Muscle of leg (tissue), 3 donors: ENCODE measurements at regions not wholly inside any gene's neighbourhood (a gene's known extent, or its start where the extent isn't known, plus 50 kb on each side); places are given as distances from the start of the nearest gene placed in this dataset.
"Not testable (repeated sequence)": the region's sequence is repeated elsewhere in the genome, so short reads cannot be mapped to it uniquely, and the experiment has no call there.

Experiments used
- DNase-seq: peaks from one replicate; pipeline ENCODE4 v3.0.0; 2013
- H3K27ac ChIP-seq: one replicate; pipeline ENCODE4 v1.5.1; 2013; ENCODE audit warnings: mild to moderate bottlenecking, low read length, control low read depth
- H3K27me3 ChIP-seq: one replicate; pipeline ENCODE4 v1.6.1; 2013; ENCODE audit warnings: low read length; ENCODE audit not compliant: control insufficient read depth, insufficient read depth
- H3K36me3 ChIP-seq: one replicate; pipeline ENCODE4 v1.6.1; 2013; ENCODE audit warnings: low read length; ENCODE audit not compliant: control insufficient read depth, insufficient read depth
- H3K4me1 ChIP-seq: one replicate; pipeline ENCODE4 v1.6.1; 2013; ENCODE audit warnings: low read length; ENCODE audit not compliant: control insufficient read depth, insufficient read depth
- H3K4me3 ChIP-seq: one replicate; pipeline ENCODE4 v1.5.1; 2013; ENCODE audit warnings: low read length, control low read depth
- H3K9me3 ChIP-seq: replicated peaks from 2 replicates; pipeline ENCODE4 v1.6.1; 2013; ENCODE audit warnings: low read depth, low read length; ENCODE audit not compliant: control insufficient read depth
- WGBS: methylation state at CpG from one replicate; pipeline ENCODE4 v1.1.5; 2013; ENCODE audit warnings: missing lambda C conversion rate; ENCODE audit not compliant: insufficient coverage; 5-methylcytosine and 5-hydroxymethylcytosine counted together

- H3K4me1 ChIP-seq, H3K36me3 ChIP-seq, DNase-seq, H3K27me3 ChIP-seq, H3K9me3 ChIP-seq, H3K4me3 ChIP-seq, H3K27ac ChIP-seq: not testable (repeated sequence)
- WGBS = 40% methylated on average over 4 of the region's 14 CpGs
Observed at GRCh38 chr1:21367973-21368514, 71.9 kb upstream of the NBPF3 start.

- H3K27me3 ChIP-seq = no peaks in the 10 kb centered on the region
- 29% methylated on average over 1 of the region's 3 CpGs for WGBS
- no peak overlapping the region for H3K4me3 ChIP-seq
- no peaks in the 10 kb centered on the region for H3K4me1 ChIP-seq
- no peak for DNase-seq
- no peak overlapping the region for H3K27ac ChIP-seq
- H3K9me3 ChIP-seq = no peaks in the 10 kb centered on the region
- H3K36me3 ChIP-seq = no peaks in the 10 kb centered on the region
Observed at GRCh38 chr1:21366288-21366687, 73.6 kb upstream of the NBPF3 start.

DNA sequence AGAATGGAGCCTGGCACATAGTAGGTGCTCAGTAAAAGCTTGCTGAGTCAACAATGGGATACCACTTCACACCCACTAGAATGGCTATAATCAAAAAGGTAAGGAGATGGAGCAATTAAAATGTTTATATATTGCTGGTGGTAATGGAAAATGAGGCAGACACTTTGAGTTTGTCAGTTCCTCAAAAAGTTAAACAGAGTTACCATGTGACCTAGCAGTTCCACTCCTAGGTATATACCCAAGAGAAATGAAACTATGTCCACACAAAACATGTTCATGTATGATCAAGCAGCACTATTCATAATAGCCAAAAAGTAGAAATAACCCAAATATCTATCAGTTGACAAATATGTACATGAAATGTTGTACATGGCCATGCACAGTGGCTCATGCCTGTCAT lies 74.8 kb upstream of the ECE1 start:
- Histone ChIP-seq H3K4me1 (no peaks in the 10 kb centered on the region), H3K4me3 (no peak overlapping the region), H3K9me3 (no peaks in the 10 kb centered on the region), H3K27me3 (no peaks in the 10 kb centered on the region), H3K27ac (no peak overlapping the region), H3K36me3 (no peaks in the 10 kb centered on the region)
- no peak for DNase-seq

- no peak for DNase-seq
- WGBS = 82% methylated on average over 3 of the region's 3 CpGs
- Histone ChIP-seq H3K9me3 (no peaks in the 10 kb centered on the region), H3K4me1 (no peaks in the 10 kb centered on the region), H3K36me3 (no peaks in the 10 kb centered on the region), H3K4me3 (no peak overlapping the region), H3K27me3 (no peaks in the 10 kb centered on the region), H3K27ac (no peak overlapping the region)
Observed at GRCh38 chr1:21362096-21362495, 71.8 kb upstream of the ECE1 start.

DNA sequence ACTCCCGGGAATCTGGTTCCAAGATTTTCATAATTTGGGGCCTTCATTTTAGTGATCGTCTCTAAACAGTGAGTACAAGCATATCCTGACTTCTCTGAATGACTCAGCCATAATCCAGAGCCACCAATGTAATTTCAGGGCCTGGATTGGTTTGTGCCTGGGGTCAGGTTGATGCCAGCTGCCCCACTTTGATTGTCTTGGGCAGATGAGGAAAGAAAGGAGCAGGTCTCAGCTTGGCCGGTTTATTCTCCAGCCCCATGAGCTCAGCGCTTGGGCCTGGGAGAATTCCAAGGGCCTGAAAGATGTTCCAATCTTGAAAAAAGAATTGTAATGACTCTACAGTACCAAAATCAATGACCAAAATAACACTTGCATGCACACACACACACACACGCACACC lies 71.2 kb upstream of the ECE1 start:
- Histone ChIP-seq H3K4me1 (no peaks in the 10 kb centered on the region), H3K27ac (no peak overlapping the region), H3K36me3 (no peaks in the 10 kb centered on the region), H3K27me3 (no peaks in the 10 kb centered on the region), H3K4me3 (no peak overlapping the region), H3K9me3 (no peaks in the 10 kb centered on the region)
- WGBS = 84% methylated on average over 3 of the region's 5 CpGs
- DNase-seq = no peak

- Histone ChIP-seq H3K4me3 (no peak overlapping the region), H3K27ac (no peak overlapping the region), H3K9me3 (no peaks in the 10 kb centered on the region), H3K36me3 (no peaks in the 10 kb centered on the region), H3K4me1 (no peaks in the 10 kb centered on the region), H3K27me3 (no peaks in the 10 kb centered on the region)
- 65% methylated on average over 4 of the region's 5 CpGs for WGBS
- DNase-seq = no peak
Observed at GRCh38 chr1:21357161-21357560, 66.9 kb upstream of the ECE1 start.

- Histone ChIP-seq H3K36me3 (no peaks in the 10 kb centered on the region), H3K27ac (no peak overlapping the region), H3K4me1 (no peaks in the 10 kb centered on the region), H3K9me3 (no peaks in the 10 kb centered on the region), H3K27me3 (no peaks in the 10 kb centered on the region), H3K4me3 (no peak overlapping the region)
- 93% methylated on average over 4 of the region's 6 CpGs for WGBS
- no peak for DNase-seq
Observed at GRCh38 chr1:21355956-21356355, 65.7 kb upstream of the ECE1 start.

DNA sequence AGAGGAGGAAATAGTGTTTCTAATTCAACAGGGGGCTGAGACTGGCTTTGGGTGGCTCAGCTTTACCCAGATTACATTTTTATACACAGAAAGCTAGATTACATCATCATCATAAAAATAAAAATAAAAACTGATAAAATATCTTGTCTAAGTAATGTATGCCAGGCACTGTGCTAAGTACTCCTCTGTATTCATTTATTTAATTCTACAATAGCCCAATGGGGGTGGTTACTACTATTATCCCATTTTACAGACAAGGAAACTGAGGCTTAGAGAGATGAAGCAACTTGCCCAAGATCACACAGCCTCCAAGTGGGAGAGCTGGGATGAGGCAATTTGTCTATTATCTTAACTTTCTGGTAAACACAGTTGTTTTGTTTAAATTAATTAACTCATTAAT lies 62.3 kb upstream of the ECE1 start:
- no peak for DNase-seq

GRCh38 chr1:21351901-21352300 lies 61.6 kb upstream of the ECE1 start:
- no peaks in the 10 kb centered on the region for H3K4me1 ChIP-seq
- peaks cover 7% of the 10 kb centered on the region for H3K27me3 ChIP-seq
- H3K4me3 ChIP-seq = no peak overlapping the region
- DNase-seq = no peak
- no peaks in the 10 kb centered on the region for H3K36me3 ChIP-seq
- WGBS = 20% methylated on average over 1 of the region's 6 CpGs
- H3K27ac ChIP-seq = no peak overlapping the region
- H3K9me3 ChIP-seq = no peaks in the 10 kb centered on the region

More for the DNA sequence above, 62.3 kb upstream of the ECE1 start:
- Histone ChIP-seq H3K4me3 (no peak overlapping the region), H3K36me3 (no peaks in the 10 kb centered on the region), H3K27ac (no peak overlapping the region), H3K4me1 (no peaks in the 10 kb centered on the region), H3K27me3 (peaks cover 3% of the 10 kb centered on the region), H3K9me3 (no peaks in the 10 kb centered on the region)

- H3K4me1 ChIP-seq = peaks cover 3% of the 10 kb centered on the region
- peaks cover 10% of the 10 kb centered on the region for H3K27me3 ChIP-seq
- no peak overlapping the region for H3K4me3 ChIP-seq
- no peaks in the 10 kb centered on the region for H3K9me3 ChIP-seq
- no peak overlapping the region for H3K27ac ChIP-seq
- DNase-seq = no peak
- 67% methylated on average over 6 of the region's 11 CpGs for WGBS
- H3K36me3 ChIP-seq = no peaks in the 10 kb centered on the region
Observed at GRCh38 chr1:21350202-21350885, 60.1 kb upstream of the ECE1 start.

- peaks cover 10% of the 10 kb centered on the region for H3K27me3 ChIP-seq
- DNase-seq = no peak
- whole genome bisulfite sequencing = 84% methylated on average over 3 of the region's 3 CpGs
- H3K9me3 ChIP-seq = no peaks in the 10 kb centered on the region
- H3K4me3 ChIP-seq = no peak overlapping the region
- H3K4me1 ChIP-seq = peaks cover 4% of the 10 kb centered on the region
- no peaks in the 10 kb centered on the region for H3K36me3 ChIP-seq
- H3K27ac ChIP-seq = no peak overlapping the region
Observed at GRCh38 chr1:21349693-21350092, 59.4 kb upstream of the ECE1 start.
